ENCODE measurements at regions not wholly inside any gene's neighbourhood (a gene's known extent, or its start where the extent isn't known, plus 50 kb on each side); places are given as distances from the start of the nearest gene placed in this dataset.

DNA sequence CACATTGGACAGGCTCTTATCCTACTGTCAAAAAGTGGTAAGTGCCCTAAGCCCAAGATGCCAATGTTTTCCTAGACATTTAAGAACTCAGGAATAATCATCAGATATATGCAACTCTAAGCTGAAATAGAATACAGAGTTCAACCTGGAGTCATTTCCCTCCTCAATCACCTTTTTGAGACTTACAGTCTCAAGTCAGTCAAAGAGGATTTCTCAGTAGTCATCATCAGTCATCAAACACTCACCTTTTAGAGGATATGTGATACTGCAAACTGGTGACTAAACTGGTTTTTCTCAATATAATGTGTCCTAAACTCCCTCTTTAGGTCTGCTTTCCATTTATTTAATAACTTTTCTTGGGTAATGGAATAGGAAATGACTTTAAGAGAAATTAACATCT lies 145.3 kb upstream of the ADAMTS5 start:
- TF ChIP-seq EP300 (IDR thresholded peaks at IDR 0.05; ENCODE audit: borderline replicate concordance) (peak; percentile 40; the same call in 1 of the 2 replicates), CEBPB (IDR thresholded peaks at IDR 0.05) (no peak), EGR1 (IDR thresholded peaks at IDR 0.05) (no peak), FOXM1 (IDR thresholded peaks at IDR 0.05; ENCODE audit: borderline replicate concordance, low read depth) (no peak)
- TF ChIP-seq, protein P1, sequence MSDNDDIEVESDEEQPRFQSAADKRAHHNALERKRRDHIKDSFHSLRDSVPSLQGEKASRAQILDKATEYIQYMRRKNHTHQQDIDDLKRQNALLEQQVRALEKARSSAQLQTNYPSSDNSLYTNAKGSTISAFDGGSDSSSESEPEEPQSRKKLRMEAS (IDR thresholded peaks at IDR 0.05): no peak

All from Ishikawa (cell line).